ENCODE measurements at regions not wholly inside any gene's neighbourhood (a gene's known extent, or its start where the extent isn't known, plus 50 kb on each side); places are given as distances from the start of the nearest gene placed in this dataset.

DNA sequence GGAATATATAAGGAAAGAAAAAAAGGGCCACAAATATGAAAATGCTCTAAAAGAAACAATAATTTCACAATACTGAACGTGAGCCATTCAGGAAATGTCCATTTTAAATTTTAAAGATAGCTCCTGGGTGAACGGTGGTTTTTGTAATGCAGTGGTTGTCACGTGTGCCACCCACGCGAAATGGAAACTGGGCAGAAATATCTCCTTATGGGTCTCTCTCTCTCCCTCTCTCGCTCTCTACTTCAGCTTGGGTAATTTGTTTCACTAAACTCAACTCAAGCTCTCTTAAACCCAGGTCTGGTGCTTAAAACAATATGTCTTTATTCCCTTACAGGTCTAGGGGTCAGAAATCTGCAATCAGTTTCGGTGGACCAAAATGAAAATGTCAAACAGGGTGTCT, 150.8 kb downstream of the OR2B2 start:
- no peak for DNase-seq (ENCODE audit: extremely low read depth, insufficient read length)
- no peaks in the 10 kb centered on the region for H3K36me3 ChIP-seq (ENCODE audit: control insufficient read depth, insufficient read depth, low read length)
- H3K27me3 ChIP-seq (replicated peaks; ENCODE audit: control insufficient read depth, insufficient read depth, low read length), result no peaks in the 10 kb centered on the region
- no peak overlapping the region for H3K4me3 ChIP-seq (replicated peaks; ENCODE audit: low read depth, low read length)
- TF ChIP-seq, protein P1, sequence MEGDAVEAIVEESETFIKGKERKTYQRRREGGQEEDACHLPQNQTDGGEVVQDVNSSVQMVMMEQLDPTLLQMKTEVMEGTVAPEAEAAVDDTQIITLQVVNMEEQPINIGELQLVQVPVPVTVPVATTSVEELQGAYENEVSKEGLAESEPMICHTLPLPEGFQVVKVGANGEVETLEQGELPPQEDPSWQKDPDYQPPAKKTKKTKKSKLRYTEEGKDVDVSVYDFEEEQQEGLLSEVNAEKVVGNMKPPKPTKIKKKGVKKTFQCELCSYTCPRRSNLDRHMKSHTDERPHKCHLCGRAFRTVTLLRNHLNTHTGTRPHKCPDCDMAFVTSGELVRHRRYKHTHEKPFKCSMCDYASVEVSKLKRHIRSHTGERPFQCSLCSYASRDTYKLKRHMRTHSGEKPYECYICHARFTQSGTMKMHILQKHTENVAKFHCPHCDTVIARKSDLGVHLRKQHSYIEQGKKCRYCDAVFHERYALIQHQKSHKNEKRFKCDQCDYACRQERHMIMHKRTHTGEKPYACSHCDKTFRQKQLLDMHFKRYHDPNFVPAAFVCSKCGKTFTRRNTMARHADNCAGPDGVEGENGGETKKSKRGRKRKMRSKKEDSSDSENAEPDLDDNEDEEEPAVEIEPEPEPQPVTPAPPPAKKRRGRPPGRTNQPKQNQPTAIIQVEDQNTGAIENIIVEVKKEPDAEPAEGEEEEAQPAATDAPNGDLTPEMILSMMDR (IDR thresholded peaks at IDR 0.05; ENCODE audit: insufficient read depth, low read length, poor library complexity, severe bottlenecking), result no peak

DNA sequence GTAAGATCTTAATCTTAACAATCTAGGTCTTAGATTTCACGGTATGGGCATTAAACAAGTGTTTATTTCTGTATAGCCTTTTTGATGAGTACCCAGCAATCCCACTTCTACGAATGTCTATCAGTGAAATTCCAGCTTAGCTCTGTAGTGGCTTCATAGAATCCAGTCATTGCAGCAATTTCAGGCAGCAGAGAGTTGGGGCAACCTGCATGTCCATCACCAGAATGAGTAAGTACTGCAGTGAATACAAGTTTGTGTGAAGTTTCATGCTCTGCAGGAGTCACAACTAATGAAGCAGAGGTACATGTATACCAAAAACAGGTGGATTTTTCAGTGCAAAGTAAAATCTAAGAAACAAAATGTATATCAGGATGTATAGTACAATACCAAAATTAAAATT, 151.7 kb downstream of the OR2B2 start:
- no peak overlapping the region for H3K4me3 ChIP-seq (replicated peaks; ENCODE audit: low read depth, low read length)
- no peaks in the 10 kb centered on the region for H3K27me3 ChIP-seq (replicated peaks; ENCODE audit: control insufficient read depth, insufficient read depth, low read length)
- TF ChIP-seq, protein P1 (IDR thresholded peaks at IDR 0.05; ENCODE audit: insufficient read depth, low read length, poor library complexity, severe bottlenecking), result no peak
- DNase-seq (ENCODE audit: extremely low read depth, insufficient read length), result no peak
- no peaks in the 10 kb centered on the region for H3K36me3 ChIP-seq (ENCODE audit: control insufficient read depth, insufficient read depth, low read length)

DNA sequence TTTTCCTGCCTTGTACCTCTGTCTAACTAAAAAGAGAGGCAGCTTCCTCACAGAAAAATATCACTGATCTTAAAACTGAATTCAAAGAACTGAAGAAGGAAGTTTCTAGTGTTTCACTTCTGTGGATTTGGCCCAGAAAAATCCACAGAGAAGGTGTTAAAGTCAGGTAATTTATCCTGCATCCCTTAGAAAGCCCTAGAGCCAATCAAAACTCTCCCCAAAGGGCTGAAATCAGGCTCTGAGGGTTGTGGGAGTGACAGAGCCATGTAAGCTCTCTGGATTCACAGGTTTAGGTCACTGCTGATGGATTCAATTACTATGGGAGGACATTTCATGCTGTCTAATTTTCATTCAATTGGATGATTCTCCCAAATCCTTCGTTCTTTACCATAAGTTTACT, 152.3 kb downstream of the OR2B2 start:
- DNase-seq (ENCODE audit: extremely low read depth, insufficient read length), result no peak
- TF ChIP-seq, protein P1 (IDR thresholded peaks at IDR 0.05; ENCODE audit: insufficient read depth, low read length, poor library complexity, severe bottlenecking), result no peak
- Histone ChIP-seq H3K27me3 (replicated peaks; ENCODE audit: control insufficient read depth, insufficient read depth, low read length) (no peaks in the 10 kb centered on the region), H3K4me3 (replicated peaks; ENCODE audit: low read depth, low read length) (no peak overlapping the region), H3K36me3 (ENCODE audit: control insufficient read depth, insufficient read depth, low read length) (no peaks in the 10 kb centered on the region)

DNA sequence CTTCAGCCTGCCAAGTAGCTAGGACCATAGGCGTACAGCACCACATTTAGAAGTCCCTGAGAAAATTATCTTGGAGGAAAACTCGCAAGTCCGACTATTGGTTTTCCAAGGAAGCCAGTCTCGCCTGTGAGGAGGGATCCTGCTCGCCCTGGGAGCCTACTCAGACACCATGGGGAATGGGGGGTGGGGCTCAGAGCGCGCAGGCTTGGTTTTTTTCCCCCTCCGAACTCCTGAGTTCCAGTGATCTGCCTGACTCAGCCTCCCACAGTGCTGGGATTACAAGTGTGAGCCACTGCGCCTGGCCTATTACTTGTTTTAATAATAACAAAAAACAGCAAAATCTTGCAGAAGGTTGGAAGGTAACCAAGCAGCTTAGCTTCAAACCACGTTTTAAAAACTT, 153.7 kb downstream of the OR2B2 start:
- DNase-seq (ENCODE audit: extremely low read depth, insufficient read length), result no peak
- no peak overlapping the region for H3K4me3 ChIP-seq (replicated peaks; ENCODE audit: low read depth, low read length)
- no peaks in the 10 kb centered on the region for H3K36me3 ChIP-seq (ENCODE audit: control insufficient read depth, insufficient read depth, low read length)
- TF ChIP-seq, protein P1 (IDR thresholded peaks at IDR 0.05; ENCODE audit: insufficient read depth, low read length, poor library complexity, severe bottlenecking), result no peak
- no peaks in the 10 kb centered on the region for H3K27me3 ChIP-seq (replicated peaks; ENCODE audit: control insufficient read depth, insufficient read depth, low read length)

DNA sequence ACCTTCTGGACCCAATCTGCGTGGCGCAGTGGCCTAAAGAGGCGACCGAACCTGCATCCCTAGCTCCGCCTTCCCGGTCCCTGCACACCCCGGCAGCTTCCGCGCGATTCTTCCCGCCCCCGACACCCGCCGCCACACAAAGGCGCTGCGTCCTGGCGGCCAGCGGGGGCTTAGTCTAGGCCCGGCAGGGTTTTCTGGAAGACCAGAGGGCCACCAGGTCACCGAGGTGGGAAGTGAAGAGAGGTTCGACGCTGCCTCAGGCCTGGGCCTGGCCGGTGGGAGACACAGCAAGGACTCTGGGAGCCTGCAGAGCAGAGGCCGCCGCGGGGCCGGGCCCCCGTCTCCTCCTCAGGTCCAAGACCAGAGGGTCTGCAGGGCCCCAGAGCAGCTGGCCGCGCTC, 154.9 kb downstream of the OR2B2 start:
- no peaks in the 10 kb centered on the region for H3K27me3 ChIP-seq (replicated peaks; ENCODE audit: control insufficient read depth, insufficient read depth, low read length)
- H3K36me3 ChIP-seq (ENCODE audit: control insufficient read depth, insufficient read depth, low read length), result no peaks in the 10 kb centered on the region

DNA sequence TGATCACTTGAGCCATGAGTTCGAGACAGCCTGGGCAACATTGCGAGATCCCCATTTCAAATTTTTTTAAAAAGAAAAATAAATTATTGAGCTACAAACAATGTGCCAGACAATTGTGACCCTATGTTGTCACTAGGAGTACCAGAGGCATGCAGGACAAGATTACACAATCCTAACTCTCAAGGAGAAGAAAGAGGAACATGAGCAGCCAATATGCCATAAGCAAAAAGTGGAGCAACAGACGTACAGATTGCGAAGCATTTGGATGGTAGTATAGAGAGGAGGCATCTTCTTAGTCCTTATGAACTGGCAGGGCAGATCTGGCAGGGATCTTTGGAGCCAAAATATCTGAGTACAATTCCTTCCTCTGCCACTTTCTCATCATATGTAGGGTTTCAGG, 156.4 kb downstream of the OR2B2 start:
- no peaks in the 10 kb centered on the region for H3K36me3 ChIP-seq (ENCODE audit: control insufficient read depth, insufficient read depth, low read length)
- H3K4me3 ChIP-seq (replicated peaks; ENCODE audit: low read depth, low read length), result no peak overlapping the region
- no peaks in the 10 kb centered on the region for H3K27me3 ChIP-seq (replicated peaks; ENCODE audit: control insufficient read depth, insufficient read depth, low read length)
- no peak for DNase-seq (ENCODE audit: extremely low read depth, insufficient read length)
- TF ChIP-seq, protein P1 (IDR thresholded peaks at IDR 0.05; ENCODE audit: insufficient read depth, low read length, poor library complexity, severe bottlenecking), result no peak

More for the DNA sequence above, 154.9 kb downstream of the OR2B2 start:
- H3K4me3 ChIP-seq (replicated peaks; ENCODE audit: low read depth, low read length), result peak overlapping the region; percentile 68
- TF ChIP-seq, protein P1 (IDR thresholded peaks at IDR 0.05; ENCODE audit: insufficient read depth, low read length, poor library complexity, severe bottlenecking), result no peak
- peak; percentile 73 for DNase-seq (ENCODE audit: extremely low read depth, insufficient read length)
